C1 segment of cervical spinal cord (tissue), 14 donors: ENCODE measurements at regions not wholly inside any gene's neighbourhood (a gene's known extent, or its start where the extent isn't known, plus 50 kb on each side); places are given as distances from the start of the nearest gene placed in this dataset.

Experiments
- DNase-seq, 14 donors: peaks; one replicate each; lab custom pipeline; 2025; lab: John Stamatoyannopoulos, UW

- DNase-seq = no peak
Observed at GRCh38 chr5:106595864-106596263, 1074.9 kb downstream of the EFNA5 start.

GRCh38 chr5:106584268-106584667 lies 1086.5 kb downstream of the EFNA5 start:
- DNase-seq = no peak

- no peak for DNase-seq
Observed at GRCh38 chr5:106578736-106579135, 1092.0 kb downstream of the EFNA5 start.

- DNase-seq = no peak
Observed at GRCh38 chr5:106574820-106575219, 1095.9 kb downstream of the EFNA5 start.

GRCh38 chr5:106566031-106566430 lies 1104.7 kb downstream of the EFNA5 start:
- DNase-seq = no peak

- no peak for DNase-seq
Observed at GRCh38 chr5:106545325-106545724, 1125.4 kb downstream of the EFNA5 start.

GRCh38 chr5:106543330-106543729 lies 1127.4 kb downstream of the EFNA5 start:
- no peak for DNase-seq

GRCh38 chr5:106530150-106530549 lies 1140.6 kb downstream of the EFNA5 start:
- DNase-seq = no peak

- no peak for DNase-seq
Observed at GRCh38 chr5:106525438-106525837, 1145.3 kb downstream of the EFNA5 start.

- DNase-seq = no peak
Observed at GRCh38 chr5:106523852-106524251, 1146.9 kb downstream of the EFNA5 start.

GRCh38 chr5:106522296-106522695 lies 1148.4 kb downstream of the EFNA5 start:
- no peak for DNase-seq

- peak in 5 of 14 donors; percentile 1 to 34 (median 2) for DNase-seq
Observed at GRCh38 chr5:106521701-106522100, 1149.0 kb downstream of the EFNA5 start.

- no peak for DNase-seq
Observed at GRCh38 chr5:106510321-106510720, 1160.4 kb downstream of the EFNA5 start.

- DNase-seq = no peak
Observed at GRCh38 chr5:106508894-106509293, 1161.8 kb downstream of the EFNA5 start.

GRCh38 chr5:106493910-106494309 lies 1176.8 kb downstream of the EFNA5 start:
- DNase-seq = no peak

- DNase-seq = no peak
Observed at GRCh38 chr5:106489004-106489403, 1181.7 kb downstream of the EFNA5 start.

GRCh38 chr5:106488407-106488806 lies 1182.3 kb downstream of the EFNA5 start:
- no peak for DNase-seq

GRCh38 chr5:106481374-106481773 lies 1189.4 kb downstream of the EFNA5 start:
- no peak for DNase-seq

GRCh38 chr5:106476630-106477029 lies 1194.1 kb downstream of the EFNA5 start:
- no peak for DNase-seq

- no peak for DNase-seq
Observed at GRCh38 chr5:106474066-106474465, 1196.7 kb downstream of the EFNA5 start.

GRCh38 chr5:106459541-106459940 lies 1211.2 kb downstream of the EFNA5 start:
- no peak for DNase-seq

- peak in 5 of 14 donors; percentile 1 to 16 (median 7) for DNase-seq
Observed at GRCh38 chr5:106454651-106455415, 1215.9 kb downstream of the EFNA5 start.

GRCh38 chr5:106454050-106454449 lies 1216.7 kb downstream of the EFNA5 start:
- DNase-seq = no peak

GRCh38 chr5:106451998-106452397 lies 1218.7 kb downstream of the EFNA5 start:
- DNase-seq = no peak
